ENCODE measurements at regions not wholly inside any gene's neighbourhood (a gene's known extent, or its start where the extent isn't known, plus 50 kb on each side); places are given as distances from the start of the nearest gene placed in this dataset.

GRCh38 chr6:19127081-19127480, 710.1 kb upstream of the ID4 start (continued):
- no peak for TF ChIP-seq JUND (IDR thresholded peaks at IDR 0.05; ENCODE audit: low read length)
- no peak for TF ChIP-seq BCL11A (IDR thresholded peaks at IDR 0.05; ENCODE audit: low read depth in 2 of 2, low read length in 2 of 2)
- TF ChIP-seq TAF7 (optimal IDR thresholded peaks at IDR 0.05; ENCODE audit: borderline replicate concordance, low read depth, low read length), result no peak
- TF ChIP-seq ATF3 (IDR thresholded peaks at IDR 0.05; ENCODE audit: insufficient read depth, low read depth, low read length), result no peak
- TF ChIP-seq CBX8 (IDR thresholded peaks at IDR 0.05; ENCODE audit: borderline replicate concordance, low read depth, low read length), result no peak
- TF ChIP-seq, protein P1, sequence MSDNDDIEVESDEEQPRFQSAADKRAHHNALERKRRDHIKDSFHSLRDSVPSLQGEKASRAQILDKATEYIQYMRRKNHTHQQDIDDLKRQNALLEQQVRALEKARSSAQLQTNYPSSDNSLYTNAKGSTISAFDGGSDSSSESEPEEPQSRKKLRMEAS (IDR thresholded peaks at IDR 0.05), result no peak
- no peak for TF ChIP-seq RFX5 (IDR thresholded peaks at IDR 0.05; ENCODE audit: borderline replicate concordance, low read depth, low read length)

Measured in H1 (cell line).